ENCODE measurements at regions not wholly inside any gene's neighbourhood (a gene's known extent, or its start where the extent isn't known, plus 50 kb on each side); places are given as distances from the start of the nearest gene placed in this dataset.

DNA sequence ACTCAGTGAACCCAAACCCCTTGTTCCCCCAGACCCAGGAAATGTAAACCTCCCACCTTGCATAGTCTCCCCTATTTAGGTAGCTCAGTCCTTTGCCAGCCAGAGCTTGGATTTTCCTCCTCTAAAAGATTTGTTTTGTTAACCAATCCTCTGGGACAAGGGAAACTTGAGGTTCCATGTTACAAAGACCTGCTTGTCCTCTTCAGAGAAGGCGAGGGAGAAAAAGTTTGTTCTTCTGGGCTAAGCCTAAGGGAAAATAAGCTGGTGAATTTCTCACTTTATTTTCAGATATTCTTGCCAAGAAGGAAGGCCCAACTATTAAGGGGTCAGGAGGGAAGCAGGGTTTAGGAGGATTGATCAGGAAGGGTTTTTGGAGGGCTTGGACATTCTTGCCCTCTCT lies 136.1 kb upstream of the PROK2 start:
- H3K27me3 ChIP-seq (replicated peaks), result no peaks in the 10 kb centered on the region
- no peaks in the 10 kb centered on the region for H3K9me3 ChIP-seq (replicated peaks)
- DNase-seq (ENCODE audit: low read depth in 1 of 2, low spot score in 2 of 2), result no peak
- H3K4me3 ChIP-seq, result no peak overlapping the region
- H3K36me3 ChIP-seq, result no peaks in the 10 kb centered on the region
- no peaks in the 10 kb centered on the region for H3K4me1 ChIP-seq (replicated peaks)
- no peak overlapping the region for H3K27ac ChIP-seq

DNA sequence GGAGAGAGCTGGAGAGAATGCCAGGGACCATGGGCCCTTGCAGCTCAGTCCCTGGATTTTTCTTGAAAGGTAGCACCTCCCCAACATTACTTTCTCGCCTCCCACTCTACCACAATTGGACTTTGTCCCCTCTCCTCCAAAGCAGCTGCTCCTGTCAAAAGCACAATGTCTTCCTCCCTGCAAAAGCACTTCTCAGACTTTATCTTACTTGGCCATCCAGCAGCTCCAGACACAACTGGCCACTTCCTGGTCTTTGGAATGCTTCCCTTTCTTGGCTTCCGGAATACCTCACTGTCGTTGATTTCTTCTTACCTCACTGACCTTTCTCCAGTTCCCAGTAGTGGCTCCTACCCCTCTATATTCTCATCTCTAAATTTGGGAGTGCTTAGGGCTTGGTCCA lies 134.6 kb upstream of the PROK2 start:
- no peaks in the 10 kb centered on the region for H3K9me3 ChIP-seq (replicated peaks)
- H3K4me3 ChIP-seq, result no peak overlapping the region
- no peaks in the 10 kb centered on the region for H3K27me3 ChIP-seq (replicated peaks)
- no peaks in the 10 kb centered on the region for H3K36me3 ChIP-seq
- no peak for DNase-seq (ENCODE audit: low read depth in 1 of 2, low spot score in 2 of 2)
- H3K4me1 ChIP-seq (replicated peaks), result no peaks in the 10 kb centered on the region
- no peak overlapping the region for H3K27ac ChIP-seq

DNA sequence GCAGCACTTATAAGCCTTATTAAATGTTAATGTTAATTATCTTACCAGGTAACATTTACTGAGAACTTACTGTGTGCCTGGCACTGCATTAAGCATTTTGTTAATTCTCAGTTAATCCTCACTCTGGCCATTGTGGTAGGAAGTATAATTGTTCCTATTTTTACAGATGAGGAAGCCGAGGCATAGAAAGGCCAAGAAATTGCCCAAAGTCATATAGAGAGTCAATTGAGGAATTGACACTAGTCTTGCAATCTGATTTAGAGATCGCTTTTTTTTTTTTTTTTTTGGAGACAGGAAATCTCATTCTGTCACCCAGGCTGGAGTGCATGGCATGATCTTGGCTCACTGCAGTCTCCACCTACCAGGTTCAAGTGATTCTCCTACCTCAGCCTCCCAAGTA lies 132.6 kb upstream of the PROK2 start:
- H3K27ac ChIP-seq, result no peak overlapping the region
- DNase-seq (ENCODE audit: low read depth in 1 of 2, low spot score in 2 of 2), result no peak
- no peaks in the 10 kb centered on the region for H3K36me3 ChIP-seq
- no peaks in the 10 kb centered on the region for H3K9me3 ChIP-seq (replicated peaks)
- H3K27me3 ChIP-seq (replicated peaks), result no peaks in the 10 kb centered on the region
- no peaks in the 10 kb centered on the region for H3K4me1 ChIP-seq (replicated peaks)
- H3K4me3 ChIP-seq, result no peak overlapping the region

DNA sequence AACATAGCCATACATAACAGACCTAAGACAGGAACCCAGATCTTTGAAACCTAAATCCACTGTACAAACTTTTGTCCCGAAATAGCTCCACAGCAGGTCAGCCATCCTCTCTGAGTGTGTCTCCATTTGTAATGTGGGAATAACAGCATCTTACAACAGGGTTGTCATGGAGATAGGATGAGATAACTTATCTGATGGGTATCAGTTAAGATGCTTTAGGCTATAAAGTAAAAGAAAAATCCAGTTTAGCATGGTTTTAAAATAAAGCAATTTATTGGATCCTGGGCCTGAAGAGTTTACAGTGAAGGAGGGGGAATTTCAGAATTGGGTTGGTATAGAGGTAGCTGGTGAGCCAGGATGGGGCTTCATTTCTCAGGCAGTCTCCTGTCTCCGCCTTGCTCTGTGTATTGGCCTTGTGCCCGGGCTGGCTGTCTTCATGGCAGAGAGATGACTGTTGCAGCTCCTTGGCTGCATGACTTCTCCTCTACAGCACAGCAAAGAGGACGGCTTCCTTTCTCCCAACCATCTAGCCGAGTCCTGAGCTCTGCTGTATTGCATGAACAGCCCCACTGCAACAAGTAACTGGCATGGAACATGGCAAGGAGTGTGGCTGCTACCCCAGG lies 131.9 kb upstream of the PROK2 start:
- no peaks in the 10 kb centered on the region for H3K27me3 ChIP-seq (replicated peaks)
- no peaks in the 10 kb centered on the region for H3K4me1 ChIP-seq (replicated peaks)
- DNase-seq (ENCODE audit: low read depth in 1 of 2, low spot score in 2 of 2), result no peak
- H3K4me3 ChIP-seq, result no peak overlapping the region
- H3K27ac ChIP-seq, result no peak overlapping the region
- H3K36me3 ChIP-seq, result no peaks in the 10 kb centered on the region
- no peaks in the 10 kb centered on the region for H3K9me3 ChIP-seq (replicated peaks)

DNA sequence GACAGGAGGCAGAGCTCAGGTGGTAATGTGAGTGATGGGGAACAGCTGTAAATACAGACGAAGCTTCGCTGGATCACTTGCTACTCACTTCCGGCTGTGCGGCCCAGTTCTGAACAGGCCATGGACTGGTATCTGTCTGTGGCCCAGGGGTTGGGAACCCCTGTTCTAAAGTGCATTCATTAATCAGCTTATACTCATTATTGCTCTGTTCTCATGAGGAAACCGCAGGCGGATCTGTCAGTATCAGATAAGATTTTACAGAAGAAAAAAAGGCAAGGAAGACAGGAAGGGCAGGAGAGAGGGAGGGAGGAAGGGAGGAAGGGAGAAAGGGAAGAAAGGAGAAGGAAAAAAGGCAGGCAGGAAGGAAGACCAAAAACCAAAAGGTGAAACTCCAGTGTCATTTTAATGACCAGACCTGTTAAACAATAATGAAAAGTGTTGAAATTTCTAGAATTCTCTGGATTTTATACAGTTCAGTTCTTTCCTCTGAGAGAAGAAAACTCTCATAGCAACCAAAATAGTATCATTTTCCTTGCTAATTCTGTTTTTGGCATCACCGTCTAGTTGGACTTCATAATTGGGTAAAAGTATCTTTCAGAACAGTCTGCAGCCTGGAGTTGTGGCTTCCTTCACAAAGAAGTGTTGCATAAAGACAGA lies 128.0 kb upstream of the PROK2 start:
- Histone ChIP-seq H3K36me3 (no peaks in the 10 kb centered on the region), H3K27me3 (replicated peaks) (no peaks in the 10 kb centered on the region), H3K9me3 (replicated peaks) (no peaks in the 10 kb centered on the region), H3K4me3 (no peak overlapping the region), H3K27ac (no peak overlapping the region), H3K4me1 (replicated peaks) (no peaks in the 10 kb centered on the region)
- no peak for DNase-seq (ENCODE audit: low read depth in 1 of 2, low spot score in 2 of 2)

DNA sequence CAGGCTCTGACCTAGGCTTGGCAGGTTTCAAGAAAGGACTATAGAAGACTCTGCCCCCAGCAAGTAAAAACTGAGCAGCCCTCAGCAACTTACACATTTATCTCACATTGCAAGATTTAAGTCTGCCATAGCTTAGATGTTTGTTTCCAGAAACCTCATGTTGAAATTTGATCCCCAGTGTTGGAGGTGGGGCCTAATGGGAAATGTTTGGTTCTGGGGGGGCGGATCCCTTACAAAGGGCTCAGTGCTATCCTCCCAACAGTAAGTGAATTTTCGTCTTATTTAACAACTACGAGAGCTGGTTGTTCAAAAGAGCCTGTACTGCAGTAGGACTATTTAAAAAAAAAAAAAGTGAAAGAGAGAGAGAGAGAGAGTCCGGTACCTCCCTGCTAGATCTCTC lies 125.2 kb upstream of the PROK2 start:
- H3K27ac ChIP-seq, result no peak overlapping the region
- H3K36me3 ChIP-seq, result no peaks in the 10 kb centered on the region
- no peaks in the 10 kb centered on the region for H3K9me3 ChIP-seq (replicated peaks)
- H3K27me3 ChIP-seq (replicated peaks), result no peaks in the 10 kb centered on the region
- H3K4me1 ChIP-seq (replicated peaks), result no peaks in the 10 kb centered on the region
- no peak for DNase-seq (ENCODE audit: low read depth in 1 of 2, low spot score in 2 of 2)
- H3K4me3 ChIP-seq, result no peak overlapping the region

DNA sequence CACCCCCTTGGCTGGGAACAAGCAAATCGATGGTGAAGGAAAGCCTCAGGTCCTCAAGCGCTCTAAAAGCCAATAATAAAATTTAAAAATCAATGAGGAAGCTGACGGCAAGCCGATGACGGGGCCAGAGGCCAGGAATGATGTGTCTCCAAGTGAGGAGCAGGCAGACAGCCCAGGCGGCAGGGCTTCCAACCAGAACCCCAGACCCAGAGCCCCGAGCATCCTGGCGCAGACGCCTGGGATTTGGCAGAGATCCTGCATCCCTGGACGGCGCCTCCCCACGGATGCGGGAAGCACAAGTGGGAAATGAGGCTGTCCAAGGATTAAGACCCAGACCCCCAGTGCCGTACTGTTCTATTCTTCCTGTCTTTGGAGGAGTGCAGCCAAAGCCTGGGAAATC lies 123.0 kb upstream of the PROK2 start:
- Histone ChIP-seq H3K36me3 (no peaks in the 10 kb centered on the region), H3K9me3 (replicated peaks) (no peaks in the 10 kb centered on the region), H3K4me3 (no peak overlapping the region), H3K27ac (no peak overlapping the region), H3K4me1 (replicated peaks) (no peaks in the 10 kb centered on the region), H3K27me3 (replicated peaks) (no peaks in the 10 kb centered on the region)
- no peak for DNase-seq (ENCODE audit: low read depth in 1 of 2, low spot score in 2 of 2)

DNA sequence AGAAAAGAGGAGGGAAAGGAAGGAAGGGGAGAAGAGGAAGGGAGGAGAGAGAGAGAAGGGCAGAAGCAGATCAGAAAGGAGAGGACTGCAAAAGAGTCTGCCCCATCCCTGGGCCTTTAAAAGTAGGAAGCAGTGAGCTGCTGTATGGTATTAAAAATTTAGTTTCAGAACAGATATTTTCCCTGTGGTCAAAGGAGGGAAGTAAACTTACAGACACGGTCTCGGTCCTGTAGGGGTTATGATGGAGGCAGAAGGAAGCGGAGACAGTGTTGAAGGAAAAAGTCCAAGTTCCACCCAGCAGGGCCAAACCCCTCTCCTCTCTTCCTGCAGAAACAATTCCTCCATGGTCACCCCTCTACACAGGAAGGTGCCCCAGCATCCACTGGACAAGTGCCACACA lies 122.0 kb upstream of the PROK2 start:
- no peak overlapping the region for H3K4me3 ChIP-seq
- H3K27me3 ChIP-seq (replicated peaks), result no peaks in the 10 kb centered on the region

DNA sequence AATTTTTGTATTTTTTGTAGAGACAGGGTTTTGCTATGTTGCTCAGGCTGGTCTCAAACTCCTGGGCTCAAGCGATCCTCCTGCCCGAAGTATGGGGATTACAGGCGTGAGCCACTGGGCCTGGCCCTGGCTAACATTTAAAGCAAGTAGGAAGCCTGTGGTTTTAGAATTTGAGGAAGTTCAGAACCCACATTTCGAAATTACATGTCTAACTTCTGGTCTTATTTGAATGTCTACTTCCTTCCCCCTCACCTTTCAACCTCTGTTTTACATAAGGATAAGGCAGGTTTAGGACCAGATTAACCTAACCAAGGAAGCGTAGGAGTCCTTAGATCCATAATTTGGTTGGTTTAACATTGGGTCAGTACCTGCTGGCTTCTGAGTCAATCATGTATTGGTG lies 120.5 kb upstream of the PROK2 start:
- H3K36me3 ChIP-seq, result no peaks in the 10 kb centered on the region
- H3K9me3 ChIP-seq (replicated peaks), result no peaks in the 10 kb centered on the region
- H3K4me1 ChIP-seq (replicated peaks), result no peaks in the 10 kb centered on the region
- no peaks in the 10 kb centered on the region for H3K27me3 ChIP-seq (replicated peaks)
- H3K27ac ChIP-seq, result no peak overlapping the region
- H3K4me3 ChIP-seq, result no peak overlapping the region
- DNase-seq (ENCODE audit: low read depth in 1 of 2, low spot score in 2 of 2), result no peak

More for the DNA sequence above, 122.0 kb upstream of the PROK2 start:
- no peaks in the 10 kb centered on the region for H3K4me1 ChIP-seq (replicated peaks)
- no peak overlapping the region for H3K27ac ChIP-seq
- no peaks in the 10 kb centered on the region for H3K36me3 ChIP-seq
- no peak for DNase-seq (ENCODE audit: low read depth in 1 of 2, low spot score in 2 of 2)
- no peaks in the 10 kb centered on the region for H3K9me3 ChIP-seq (replicated peaks)

DNA sequence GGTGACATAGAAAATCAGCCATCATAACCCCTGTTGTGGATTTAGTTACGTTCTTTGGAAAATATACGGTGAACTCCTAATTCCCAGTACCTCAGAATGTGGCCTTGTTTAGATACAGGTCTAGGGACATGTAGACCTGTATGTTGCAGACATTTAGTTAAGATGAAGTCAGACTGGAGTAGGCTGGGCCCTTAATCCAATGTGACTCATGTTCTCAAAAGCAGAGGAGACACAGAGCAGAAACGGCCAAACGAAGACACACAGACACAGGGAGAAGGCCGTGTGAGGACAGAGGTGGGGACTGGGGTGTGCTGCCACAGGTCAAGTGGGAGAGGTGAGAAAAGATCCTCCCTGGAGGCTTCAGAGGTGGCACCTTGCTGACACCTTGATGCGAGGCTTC lies 119.0 kb upstream of the PROK2 start:
- H3K36me3 ChIP-seq, result no peaks in the 10 kb centered on the region
- no peak overlapping the region for H3K27ac ChIP-seq
- H3K4me3 ChIP-seq, result no peak overlapping the region
- no peak for DNase-seq (ENCODE audit: low read depth in 1 of 2, low spot score in 2 of 2)
- H3K9me3 ChIP-seq (replicated peaks), result no peaks in the 10 kb centered on the region
- no peaks in the 10 kb centered on the region for H3K4me1 ChIP-seq (replicated peaks)
- no peaks in the 10 kb centered on the region for H3K27me3 ChIP-seq (replicated peaks)

DNA sequence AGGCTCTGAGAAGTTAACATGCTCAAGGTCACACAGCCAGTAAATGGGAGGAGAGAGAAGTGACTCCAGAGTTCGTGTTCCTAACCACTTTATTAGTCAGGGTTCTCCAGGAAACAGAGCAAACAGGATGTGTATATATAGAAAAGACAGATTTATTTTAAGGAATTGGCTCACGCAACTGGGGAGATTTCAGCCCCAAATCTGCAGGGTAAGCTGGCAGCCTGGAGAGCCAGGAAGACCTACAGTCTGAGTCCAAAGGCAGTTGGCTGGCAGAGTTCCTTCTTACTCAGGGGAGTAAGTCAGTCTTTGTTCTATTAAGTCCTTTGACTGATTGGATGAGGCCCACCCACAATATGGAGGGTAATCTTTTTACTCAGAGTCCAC lies 118.2 kb upstream of the PROK2 start:
- H3K36me3 ChIP-seq, result no peaks in the 10 kb centered on the region
- no peaks in the 10 kb centered on the region for H3K27me3 ChIP-seq (replicated peaks)
- DNase-seq (ENCODE audit: low read depth in 1 of 2, low spot score in 2 of 2), result no peak

DNA sequence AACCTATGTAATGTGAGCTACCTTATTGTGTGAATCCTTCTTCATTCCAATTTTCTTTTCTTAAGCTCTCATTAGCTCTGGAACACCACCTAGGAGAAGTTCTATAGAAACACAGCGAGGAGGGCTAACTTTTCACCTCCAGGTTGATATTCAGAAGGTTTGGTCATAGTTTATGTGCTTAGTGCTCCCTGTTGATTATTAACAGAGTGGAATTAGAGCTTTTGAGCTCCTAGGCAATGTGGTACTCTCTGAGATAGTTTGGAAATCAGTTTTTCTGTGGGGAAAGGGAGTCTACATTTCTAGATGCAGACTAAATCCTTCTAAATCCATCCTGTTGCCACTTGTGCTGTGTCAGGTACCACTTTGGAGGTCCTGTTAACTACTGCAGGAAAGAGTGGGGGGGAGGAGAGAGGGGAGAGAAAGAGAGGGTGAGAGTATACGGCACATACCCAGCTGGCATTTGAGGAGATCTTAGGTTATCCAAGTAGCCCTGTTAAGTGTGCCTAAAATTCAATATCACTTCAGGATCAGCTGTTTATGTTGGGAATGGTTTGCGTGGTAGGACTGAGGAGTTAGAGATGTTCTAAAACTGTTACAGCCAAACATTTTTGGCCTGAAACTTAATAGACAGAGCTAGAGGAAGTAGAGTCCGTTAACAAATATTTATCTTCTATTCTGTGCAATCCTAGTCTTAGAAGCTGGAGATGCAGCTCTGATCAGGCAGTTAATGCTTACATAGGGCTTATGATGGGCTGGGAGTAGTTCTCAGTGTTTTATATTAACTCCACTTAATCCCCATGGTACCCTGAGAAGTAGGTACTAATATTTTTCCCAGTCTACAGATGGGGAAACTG lies 117.5 kb upstream of the PROK2 start:
- no peaks in the 10 kb centered on the region for H3K27me3 ChIP-seq (replicated peaks)

More for the DNA sequence above, 118.2 kb upstream of the PROK2 start:
- Histone ChIP-seq H3K4me3 (no peak overlapping the region), H3K4me1 (replicated peaks) (no peaks in the 10 kb centered on the region), H3K9me3 (replicated peaks) (no peaks in the 10 kb centered on the region), H3K27ac (no peak overlapping the region)

DNA sequence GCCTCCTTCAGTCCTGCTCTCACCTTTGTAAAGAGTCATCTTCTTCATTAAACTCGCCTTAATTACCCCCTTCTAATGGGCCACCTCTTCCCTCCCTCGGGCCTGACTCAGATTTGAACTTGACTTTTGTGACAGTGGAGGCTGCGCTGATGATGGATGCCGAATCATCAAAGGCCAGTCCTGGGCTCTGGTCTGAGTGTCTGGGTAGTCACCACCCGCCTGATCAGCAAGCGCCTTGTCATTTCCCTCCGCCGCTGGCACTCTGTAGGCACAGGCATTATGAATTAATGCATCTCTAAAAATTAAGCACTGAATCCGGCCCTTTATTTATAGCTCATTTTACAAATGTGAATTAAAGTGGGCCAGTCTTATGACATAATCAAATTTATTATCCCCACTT lies 116.7 kb upstream of the PROK2 start:
- DNase-seq (ENCODE audit: low read depth in 1 of 2, low spot score in 2 of 2), result no peak
- H3K36me3 ChIP-seq, result no peaks in the 10 kb centered on the region
- no peaks in the 10 kb centered on the region for H3K4me1 ChIP-seq (replicated peaks)
- no peak overlapping the region for H3K4me3 ChIP-seq
- H3K9me3 ChIP-seq (replicated peaks), result no peaks in the 10 kb centered on the region
- H3K27me3 ChIP-seq (replicated peaks), result no peaks in the 10 kb centered on the region
- H3K27ac ChIP-seq, result no peak overlapping the region

More for the DNA sequence above, 117.5 kb upstream of the PROK2 start:
- Histone ChIP-seq H3K4me1 (replicated peaks) (no peaks in the 10 kb centered on the region), H3K27ac (no peak overlapping the region), H3K4me3 (no peak overlapping the region), H3K36me3 (no peaks in the 10 kb centered on the region), H3K9me3 (replicated peaks) (no peaks in the 10 kb centered on the region)
- no peak for DNase-seq (ENCODE audit: low read depth in 1 of 2, low spot score in 2 of 2)

DNA sequence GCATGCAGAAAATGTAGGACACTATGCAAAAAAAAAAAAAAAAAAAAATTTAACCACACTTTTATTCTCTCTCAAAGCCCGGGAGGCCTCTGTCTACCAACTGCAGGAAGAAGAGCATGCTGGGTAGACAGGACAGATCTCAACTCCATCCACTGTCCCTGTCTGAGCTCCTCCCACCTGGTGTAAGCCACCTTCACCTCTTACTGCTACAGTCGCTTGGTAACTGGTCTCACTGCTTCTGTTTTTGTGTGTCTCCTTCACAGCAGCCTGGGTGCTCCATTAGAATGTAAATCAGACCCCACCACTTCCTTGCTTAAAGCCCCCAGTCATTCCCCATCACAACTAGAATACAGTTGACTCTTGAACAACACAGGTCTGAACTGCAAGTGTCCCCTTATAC lies 115.1 kb upstream of the PROK2 start:
- no peaks in the 10 kb centered on the region for H3K9me3 ChIP-seq (replicated peaks)
- H3K27ac ChIP-seq, result no peak overlapping the region
- no peaks in the 10 kb centered on the region for H3K36me3 ChIP-seq
- no peaks in the 10 kb centered on the region for H3K4me1 ChIP-seq (replicated peaks)
- H3K4me3 ChIP-seq, result no peak overlapping the region
- DNase-seq (ENCODE audit: low read depth in 1 of 2, low spot score in 2 of 2), result no peak
- no peaks in the 10 kb centered on the region for H3K27me3 ChIP-seq (replicated peaks)

Data from SJSA1 (cell line).